Retinal pigment epithelial cell (primary cell): ENCODE measurements at regions not wholly inside any gene's neighbourhood (a gene's known extent, or its start where the extent isn't known, plus 50 kb on each side); places are given as distances from the start of the nearest gene placed in this dataset.
"Not testable (repeated sequence)": the region's sequence is repeated elsewhere in the genome, so short reads cannot be mapped to it uniquely, and the experiment has no call there.

Experiments used
- DNase-seq: peaks from one replicate; pipeline ENCODE4 v3.0.0-alpha.2; 2010; ENCODE audit warnings: low read depth
- H3K4me3 ChIP-seq: 2 replicates; pipeline ENCODE4 v1.5.1; 2011; ENCODE audit warnings: mild to moderate bottlenecking, low read length, control low read depth, moderate library complexity
- TF ChIP-seq, protein P1 (sequence below): conservative IDR thresholded peaks from 2 replicates; pipeline ENCODE4 v1.5.1; 2011; ENCODE audit warnings: low read depth, low read length, control low read depth, inconsistent platforms

DNA sequence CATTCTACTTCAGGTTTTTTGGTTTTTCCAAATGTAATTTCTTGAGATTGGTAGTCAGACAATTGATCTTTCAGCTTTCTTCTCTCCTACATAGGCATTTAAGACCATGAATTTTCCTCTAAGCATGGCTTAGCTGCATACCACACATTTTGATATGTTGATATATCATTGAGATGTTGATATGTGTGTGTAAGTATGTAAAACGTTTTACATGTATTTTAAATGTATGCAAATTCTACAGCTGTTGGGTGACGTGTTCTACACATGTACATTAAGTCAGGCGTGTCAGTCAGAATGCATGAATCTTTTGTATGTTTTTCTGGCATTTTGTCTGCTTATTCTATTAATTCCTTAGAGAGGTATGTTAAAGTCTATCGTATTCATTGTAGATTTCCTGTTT lies 228.2 kb downstream of the CDH26 start:
- H3K4me3 ChIP-seq = no peak overlapping the region
- no peak for DNase-seq
- TF ChIP-seq, protein P1, sequence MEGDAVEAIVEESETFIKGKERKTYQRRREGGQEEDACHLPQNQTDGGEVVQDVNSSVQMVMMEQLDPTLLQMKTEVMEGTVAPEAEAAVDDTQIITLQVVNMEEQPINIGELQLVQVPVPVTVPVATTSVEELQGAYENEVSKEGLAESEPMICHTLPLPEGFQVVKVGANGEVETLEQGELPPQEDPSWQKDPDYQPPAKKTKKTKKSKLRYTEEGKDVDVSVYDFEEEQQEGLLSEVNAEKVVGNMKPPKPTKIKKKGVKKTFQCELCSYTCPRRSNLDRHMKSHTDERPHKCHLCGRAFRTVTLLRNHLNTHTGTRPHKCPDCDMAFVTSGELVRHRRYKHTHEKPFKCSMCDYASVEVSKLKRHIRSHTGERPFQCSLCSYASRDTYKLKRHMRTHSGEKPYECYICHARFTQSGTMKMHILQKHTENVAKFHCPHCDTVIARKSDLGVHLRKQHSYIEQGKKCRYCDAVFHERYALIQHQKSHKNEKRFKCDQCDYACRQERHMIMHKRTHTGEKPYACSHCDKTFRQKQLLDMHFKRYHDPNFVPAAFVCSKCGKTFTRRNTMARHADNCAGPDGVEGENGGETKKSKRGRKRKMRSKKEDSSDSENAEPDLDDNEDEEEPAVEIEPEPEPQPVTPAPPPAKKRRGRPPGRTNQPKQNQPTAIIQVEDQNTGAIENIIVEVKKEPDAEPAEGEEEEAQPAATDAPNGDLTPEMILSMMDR = no peak

GRCh38 chr20:60187683-60188082 lies 229.5 kb downstream of the CDH26 start:
- TF ChIP-seq, protein P1 = no peak
- DNase-seq = no peak
- H3K4me3 ChIP-seq = no peak overlapping the region

DNA sequence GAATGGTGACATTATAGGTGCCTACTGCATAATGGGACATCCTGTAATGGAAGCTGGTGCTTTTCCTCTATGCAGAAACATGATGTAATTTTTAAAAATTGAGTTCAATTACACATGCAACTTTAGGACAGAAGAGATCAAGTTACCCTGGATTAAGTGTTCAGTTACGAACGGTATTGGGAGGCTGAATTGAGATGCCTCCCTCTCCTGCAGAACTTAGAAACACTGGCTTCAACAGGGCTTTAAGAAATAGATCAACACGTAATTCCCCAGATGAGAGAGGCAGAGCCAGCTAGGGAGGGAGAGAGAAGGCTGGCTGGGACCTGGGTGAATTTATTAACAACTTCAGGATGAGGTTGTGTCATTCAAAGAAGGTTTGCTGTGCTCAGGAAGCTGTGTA lies 232.8 kb downstream of the CDH26 start:
- TF ChIP-seq, protein P1 = no peak
- no peak overlapping the region for H3K4me3 ChIP-seq
- no peak for DNase-seq

GRCh38 chr20:60192326-60192725 lies 234.1 kb downstream of the CDH26 start:
- TF ChIP-seq, protein P1 = no peak
- H3K4me3 ChIP-seq = no peak overlapping the region
- no peak for DNase-seq

GRCh38 chr20:60199132-60199531 lies 240.9 kb downstream of the CDH26 start:
- H3K4me3 ChIP-seq, DNase-seq: not testable (repeated sequence)

DNA sequence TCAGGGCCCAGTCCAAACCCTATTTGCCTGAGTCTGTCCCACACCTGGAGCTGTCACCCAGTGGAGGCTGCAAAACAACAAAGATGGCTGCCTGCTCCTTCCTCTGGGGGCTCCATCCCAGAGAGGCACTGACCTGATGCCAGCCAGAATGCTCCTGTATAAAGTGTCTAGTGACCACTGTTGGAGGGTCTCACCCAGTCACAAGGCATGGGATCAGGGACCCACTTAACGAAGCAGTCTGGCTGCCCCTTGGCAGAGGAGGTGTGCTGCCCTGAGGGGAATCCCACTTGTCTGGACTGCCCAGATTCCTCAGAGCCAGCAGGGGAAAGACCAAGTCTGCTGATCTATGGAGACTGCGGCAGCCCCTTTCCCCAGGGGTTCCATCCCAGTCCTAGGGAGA lies 241.6 kb downstream of the CDH26 start:
- TF ChIP-seq, protein P1 = no peak
- H3K4me3 ChIP-seq = no peak overlapping the region
- no peak for DNase-seq

- no peak overlapping the region for H3K4me3 ChIP-seq
- TF ChIP-seq, protein P1 = no peak
- DNase-seq = no peak
Observed at GRCh38 chr20:60200305-60200918, 242.2 kb downstream of the CDH26 start.

GRCh38 chr20:60201198-60201835 lies 243.1 kb downstream of the CDH26 start:
- DNase-seq = no peak
- H3K4me3 ChIP-seq = no peak overlapping the region
- TF ChIP-seq, protein P1 = no peak
